WTC11 (cell line): ENCODE measurements at regions not wholly inside any gene's neighbourhood (a gene's known extent, or its start where the extent isn't known, plus 50 kb on each side); places are given as distances from the start of the nearest gene placed in this dataset.

Source experiments
- ATAC-seq: fragments of 200-7000 bp; cut with Tn5 transposase; 2 replicates; pipeline ENCODE4 v1.10.0; 2021; ENCODE audit warnings: mild to moderate bottlenecking, moderate library complexity
- CTCF ChIA-PET: fragments of 300-600 bp; sonication (Branson Sonifier 250); formaldehyde crosslinking; loops from one replicate; lab custom pipeline; 2021; ENCODE audit warnings: antibody characterized with exemption; lab: Charles Lee
- POLR2A ChIA-PET: fragments of 350-600 bp; sonication (Branson Sonifier 250); formaldehyde crosslinking; loops from one replicate; lab custom pipeline; 2021; ENCODE audit warnings: antibody characterized with exemption; lab: Charles Lee
- DNase-seq: peaks from one replicate; pipeline ENCODE4 v3.0.0; 2021; ENCODE audit warnings: low spot score
- H3K27ac Mint-ChIP-seq: 2 replicates; pipeline ENCODE4 v1.8.0; 2021; ENCODE audit warnings: mixed read lengths
- H3K27me3 Mint-ChIP-seq: 2 replicates; pipeline ENCODE4 v1.8.0; 2021; ENCODE audit warnings: low read depth, mild to moderate bottlenecking, moderate library complexity, mixed read lengths
- H3K36me3 Mint-ChIP-seq: 2 replicates; pipeline ENCODE4 v1.8.0; 2021; ENCODE audit warnings: mixed read lengths
- H3K4me1 Mint-ChIP-seq: 2 replicates; pipeline ENCODE4 v1.8.0; 2022; ENCODE audit warnings: mixed read lengths
- H3K4me3 Mint-ChIP-seq: 2 replicates; pipeline ENCODE4 v1.8.0; 2021; ENCODE audit warnings: mild to moderate bottlenecking, moderate library complexity, mixed read lengths
- H3K9me3 Mint-ChIP-seq: 2 replicates; pipeline ENCODE4 v1.8.0; 2021; ENCODE audit warnings: mixed read lengths
- ATF1 ChIP-seq: sonication (generic); formaldehyde crosslinking; IDR thresholded peaks from 2 replicates; pipeline ENCODE4 v1.8.1; 2023; ENCODE audit warnings: mild to moderate bottlenecking, moderate library complexity, missing genetic modification reagents
- EMX1 ChIP-seq: fragments of 250-450 bp; sonication (Bioruptor Pico); IDR thresholded peaks from 2 replicates; pipeline ENCODE4 v1.8.0; 2021; ENCODE audit warnings: mild to moderate bottlenecking
- FOXK1 ChIP-seq: sonication (generic); formaldehyde crosslinking; IDR thresholded peaks from 2 replicates; pipeline ENCODE4 v1.8.0; 2022; ENCODE audit warnings: mild to moderate bottlenecking, moderate library complexity, missing genetic modification reagents
- FOXP1 ChIP-seq: sonication (generic); formaldehyde crosslinking; IDR thresholded peaks from 2 replicates; pipeline ENCODE4 v1.8.0; 2022; ENCODE audit warnings: missing genetic modification reagents, mild to moderate bottlenecking, moderate library complexity, borderline replicate concordance
- JAZF1 ChIP-seq: fragments of 250-450 bp; sonication (Bioruptor Pico); IDR thresholded peaks from 2 replicates; pipeline ENCODE4 v1.9.0; 2021; ENCODE audit warnings: moderate library complexity, mild to moderate bottlenecking, inconsistent platforms
- JUN ChIP-seq: sonication (generic); formaldehyde crosslinking; IDR thresholded peaks from 2 replicates; pipeline ENCODE4 v1.8.0; 2023; ENCODE audit warnings: mild to moderate bottlenecking, missing genetic modification reagents
- MYBL2 ChIP-seq: sonication (generic); formaldehyde crosslinking; IDR thresholded peaks from 2 replicates; pipeline ENCODE4 v1.8.1; 2023; ENCODE audit warnings: mild to moderate bottlenecking, moderate library complexity, missing genetic modification reagents
- NFE2L1 ChIP-seq: sonication (generic); formaldehyde crosslinking; IDR thresholded peaks from 2 replicates; pipeline ENCODE4 v1.8.1; 2023; ENCODE audit warnings: missing genetic modification reagents
- TCF7 ChIP-seq: sonication (generic); formaldehyde crosslinking; IDR thresholded peaks from 2 replicates; pipeline ENCODE4 v1.8.0; 2022; ENCODE audit warnings: mild to moderate bottlenecking, low read depth, missing genetic modification reagents, moderate library complexity
- ZBTB21 ChIP-seq: sonication (generic); formaldehyde crosslinking; IDR thresholded peaks from 2 replicates; pipeline ENCODE4 v1.8.1; 2023; ENCODE audit warnings: mild to moderate bottlenecking, missing genetic modification reagents, borderline replicate concordance
- ZNF138 ChIP-seq: sonication (generic); formaldehyde crosslinking; conservative IDR thresholded peaks from 2 replicates; pipeline ENCODE4 v1.8.1; 2022; ENCODE audit warnings: mild to moderate bottlenecking, moderate library complexity, missing genetic modification reagents
- ZNF317 ChIP-seq: sonication (generic); formaldehyde crosslinking; IDR thresholded peaks from 2 replicates; pipeline ENCODE4 v1.8.1; 2023; ENCODE audit warnings: low read depth, mild to moderate bottlenecking, moderate library complexity, missing genetic modification reagents, borderline replicate concordance
- ZNF396 ChIP-seq: fragments of 250-450 bp; sonication (Bioruptor Pico); IDR thresholded peaks from 2 replicates; pipeline ENCODE4 v1.8.0; 2021; ENCODE audit warnings: mild to moderate bottlenecking, moderate library complexity, borderline replicate concordance
- TF ChIP-seq, protein P1 (sequence below): sonication (generic); formaldehyde crosslinking; IDR thresholded peaks from 2 replicates; pipeline ENCODE4 v1.8.1; 2023; ENCODE audit warnings: mild to moderate bottlenecking, missing genetic modification reagents
- TF ChIP-seq, protein P2 (sequence below): fragments of 250-450 bp; sonication (Bioruptor Pico); IDR thresholded peaks from 2 replicates; pipeline ENCODE4 v1.9.0; 2021; ENCODE audit warnings: mild to moderate bottlenecking, borderline replicate concordance
- TF ChIP-seq, protein P3 (sequence below): fragments of 250-450 bp; sonication (Bioruptor Pico); IDR thresholded peaks from 2 replicates; pipeline ENCODE4 v1.9.0; 2021; ENCODE audit warnings: mild to moderate bottlenecking
- TF ChIP-seq, protein P4 (sequence below): sonication (generic); formaldehyde crosslinking; IDR thresholded peaks from 2 replicates; pipeline ENCODE4 v1.8.0; 2022; ENCODE audit warnings: mild to moderate bottlenecking, missing genetic modification reagents
- TF ChIP-seq, protein P5 (sequence below): fragments of 250-450 bp; sonication (Bioruptor Pico); IDR thresholded peaks from 2 replicates; pipeline ENCODE4 v1.9.0; 2021; ENCODE audit warnings: moderate library complexity, mild to moderate bottlenecking, inconsistent platforms, borderline replicate concordance

DNA sequence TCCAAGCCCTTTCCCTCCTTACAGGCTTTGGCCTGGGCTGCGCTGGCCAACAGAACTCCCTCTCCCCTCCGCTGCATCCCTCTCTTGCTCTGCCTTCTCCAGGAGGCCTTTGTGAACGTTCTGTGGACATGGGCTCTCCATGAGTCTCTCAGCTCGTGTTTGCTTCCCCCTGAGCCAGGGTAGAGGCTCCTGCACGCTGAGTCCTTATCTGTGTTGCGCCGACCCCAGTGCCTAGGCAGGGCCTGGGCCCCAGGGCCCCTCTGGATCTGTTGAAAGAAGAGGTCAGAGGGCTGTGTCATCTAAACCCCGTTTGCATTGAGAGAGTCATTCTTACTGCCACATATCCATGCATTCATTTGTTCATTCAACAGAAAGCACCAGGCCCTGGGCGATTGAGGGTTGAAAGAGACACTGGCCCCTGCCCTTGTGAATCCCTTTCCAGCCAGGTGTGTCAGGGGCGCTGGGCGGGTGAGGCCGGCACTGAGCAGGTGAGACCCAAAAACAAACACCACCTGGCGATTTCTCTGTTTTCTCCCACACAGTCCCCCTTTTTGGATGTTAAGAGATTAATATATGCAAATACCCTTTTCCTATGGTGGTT, 111.2 kb upstream of the IER5L start (continued):
- TF ChIP-seq, protein P1, sequence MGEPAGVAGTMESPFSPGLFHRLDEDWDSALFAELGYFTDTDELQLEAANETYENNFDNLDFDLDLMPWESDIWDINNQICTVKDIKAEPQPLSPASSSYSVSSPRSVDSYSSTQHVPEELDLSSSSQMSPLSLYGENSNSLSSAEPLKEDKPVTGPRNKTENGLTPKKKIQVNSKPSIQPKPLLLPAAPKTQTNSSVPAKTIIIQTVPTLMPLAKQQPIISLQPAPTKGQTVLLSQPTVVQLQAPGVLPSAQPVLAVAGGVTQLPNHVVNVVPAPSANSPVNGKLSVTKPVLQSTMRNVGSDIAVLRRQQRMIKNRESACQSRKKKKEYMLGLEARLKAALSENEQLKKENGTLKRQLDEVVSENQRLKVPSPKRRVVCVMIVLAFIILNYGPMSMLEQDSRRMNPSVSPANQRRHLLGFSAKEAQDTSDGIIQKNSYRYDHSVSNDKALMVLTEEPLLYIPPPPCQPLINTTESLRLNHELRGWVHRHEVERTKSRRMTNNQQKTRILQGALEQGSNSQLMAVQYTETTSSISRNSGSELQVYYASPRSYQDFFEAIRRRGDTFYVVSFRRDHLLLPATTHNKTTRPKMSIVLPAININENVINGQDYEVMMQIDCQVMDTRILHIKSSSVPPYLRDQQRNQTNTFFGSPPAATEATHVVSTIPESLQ = no peak
- TF ChIP-seq JAZF1 (CRISPR knock-in tag) = no peak
- no peak for TF ChIP-seq ZBTB21 (CRISPR knock-in tag)
- no peak for TF ChIP-seq JUN (CRISPR knock-in tag)
- TF ChIP-seq MYBL2 (CRISPR knock-in tag) = no peak
- no peak for TF ChIP-seq NFE2L1 (CRISPR knock-in tag)
- no peak for TF ChIP-seq EMX1 (CRISPR knock-in tag)
- TF ChIP-seq, all 79 proteins: peak for 0

DNA sequence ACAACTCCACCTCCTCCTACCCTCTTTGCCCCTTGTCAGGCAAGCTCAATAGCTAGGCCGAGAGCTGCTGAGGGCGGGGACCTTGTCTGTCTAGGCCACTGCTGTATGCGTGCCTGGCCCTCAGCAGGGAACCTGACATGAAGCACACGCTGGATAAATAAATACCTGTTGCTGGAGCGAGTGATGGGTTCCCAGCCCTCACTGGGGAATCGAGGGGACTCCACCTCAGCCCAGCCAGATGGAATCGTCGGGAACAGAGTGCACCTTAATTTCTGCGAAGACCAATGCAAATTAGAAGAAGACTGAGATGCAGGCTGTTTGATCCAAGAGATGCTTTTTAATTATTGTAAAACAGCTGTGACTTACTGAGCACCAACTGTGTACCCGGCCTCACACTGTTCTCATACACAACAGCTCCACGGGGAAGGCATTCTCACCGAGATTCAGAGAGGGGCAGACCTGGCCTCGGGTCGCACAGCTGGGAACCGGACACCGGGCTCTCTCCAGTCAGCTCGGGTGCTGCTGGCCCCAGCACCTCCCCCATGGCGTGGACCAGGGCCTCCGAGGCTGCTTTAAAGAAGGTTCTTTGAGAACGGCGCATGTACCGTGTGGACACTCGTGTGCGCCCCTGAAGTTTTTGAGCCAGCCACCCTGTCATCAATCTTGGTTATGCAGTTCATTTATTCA, 109.7 kb upstream of the IER5L start:
- TF ChIP-seq, protein P2, sequence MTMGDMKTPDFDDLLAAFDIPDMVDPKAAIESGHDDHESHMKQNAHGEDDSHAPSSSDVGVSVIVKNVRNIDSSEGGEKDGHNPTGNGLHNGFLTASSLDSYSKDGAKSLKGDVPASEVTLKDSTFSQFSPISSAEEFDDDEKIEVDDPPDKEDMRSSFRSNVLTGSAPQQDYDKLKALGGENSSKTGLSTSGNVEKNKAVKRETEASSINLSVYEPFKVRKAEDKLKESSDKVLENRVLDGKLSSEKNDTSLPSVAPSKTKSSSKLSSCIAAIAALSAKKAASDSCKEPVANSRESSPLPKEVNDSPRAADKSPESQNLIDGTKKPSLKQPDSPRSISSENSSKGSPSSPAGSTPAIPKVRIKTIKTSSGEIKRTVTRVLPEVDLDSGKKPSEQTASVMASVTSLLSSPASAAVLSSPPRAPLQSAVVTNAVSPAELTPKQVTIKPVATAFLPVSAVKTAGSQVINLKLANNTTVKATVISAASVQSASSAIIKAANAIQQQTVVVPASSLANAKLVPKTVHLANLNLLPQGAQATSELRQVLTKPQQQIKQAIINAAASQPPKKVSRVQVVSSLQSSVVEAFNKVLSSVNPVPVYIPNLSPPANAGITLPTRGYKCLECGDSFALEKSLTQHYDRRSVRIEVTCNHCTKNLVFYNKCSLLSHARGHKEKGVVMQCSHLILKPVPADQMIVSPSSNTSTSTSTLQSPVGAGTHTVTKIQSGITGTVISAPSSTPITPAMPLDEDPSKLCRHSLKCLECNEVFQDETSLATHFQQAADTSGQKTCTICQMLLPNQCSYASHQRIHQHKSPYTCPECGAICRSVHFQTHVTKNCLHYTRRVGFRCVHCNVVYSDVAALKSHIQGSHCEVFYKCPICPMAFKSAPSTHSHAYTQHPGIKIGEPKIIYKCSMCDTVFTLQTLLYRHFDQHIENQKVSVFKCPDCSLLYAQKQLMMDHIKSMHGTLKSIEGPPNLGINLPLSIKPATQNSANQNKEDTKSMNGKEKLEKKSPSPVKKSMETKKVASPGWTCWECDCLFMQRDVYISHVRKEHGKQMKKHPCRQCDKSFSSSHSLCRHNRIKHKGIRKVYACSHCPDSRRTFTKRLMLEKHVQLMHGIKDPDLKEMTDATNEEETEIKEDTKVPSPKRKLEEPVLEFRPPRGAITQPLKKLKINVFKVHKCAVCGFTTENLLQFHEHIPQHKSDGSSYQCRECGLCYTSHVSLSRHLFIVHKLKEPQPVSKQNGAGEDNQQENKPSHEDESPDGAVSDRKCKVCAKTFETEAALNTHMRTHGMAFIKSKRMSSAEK = no peak
- TF ChIP-seq ATF1 (CRISPR knock-in tag) (no peak), ZNF396 (no peak), MYBL2 (CRISPR knock-in tag) (no peak), FOXK1 (CRISPR knock-in tag) (no peak), FOXP1 (CRISPR knock-in tag) (no peak), TCF7 (CRISPR knock-in tag) (no peak), ZNF317 (no peak), JUN (CRISPR knock-in tag) (no peak), ZNF138 (no peak)
- TF ChIP-seq, protein P3, sequence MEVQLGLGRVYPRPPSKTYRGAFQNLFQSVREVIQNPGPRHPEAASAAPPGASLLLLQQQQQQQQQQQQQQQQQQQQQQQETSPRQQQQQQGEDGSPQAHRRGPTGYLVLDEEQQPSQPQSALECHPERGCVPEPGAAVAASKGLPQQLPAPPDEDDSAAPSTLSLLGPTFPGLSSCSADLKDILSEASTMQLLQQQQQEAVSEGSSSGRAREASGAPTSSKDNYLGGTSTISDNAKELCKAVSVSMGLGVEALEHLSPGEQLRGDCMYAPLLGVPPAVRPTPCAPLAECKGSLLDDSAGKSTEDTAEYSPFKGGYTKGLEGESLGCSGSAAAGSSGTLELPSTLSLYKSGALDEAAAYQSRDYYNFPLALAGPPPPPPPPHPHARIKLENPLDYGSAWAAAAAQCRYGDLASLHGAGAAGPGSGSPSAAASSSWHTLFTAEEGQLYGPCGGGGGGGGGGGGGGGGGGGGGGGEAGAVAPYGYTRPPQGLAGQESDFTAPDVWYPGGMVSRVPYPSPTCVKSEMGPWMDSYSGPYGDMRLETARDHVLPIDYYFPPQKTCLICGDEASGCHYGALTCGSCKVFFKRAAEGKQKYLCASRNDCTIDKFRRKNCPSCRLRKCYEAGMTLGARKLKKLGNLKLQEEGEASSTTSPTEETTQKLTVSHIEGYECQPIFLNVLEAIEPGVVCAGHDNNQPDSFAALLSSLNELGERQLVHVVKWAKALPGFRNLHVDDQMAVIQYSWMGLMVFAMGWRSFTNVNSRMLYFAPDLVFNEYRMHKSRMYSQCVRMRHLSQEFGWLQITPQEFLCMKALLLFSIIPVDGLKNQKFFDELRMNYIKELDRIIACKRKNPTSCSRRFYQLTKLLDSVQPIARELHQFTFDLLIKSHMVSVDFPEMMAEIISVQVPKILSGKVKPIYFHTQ = no peak
- TF ChIP-seq, protein P4, sequence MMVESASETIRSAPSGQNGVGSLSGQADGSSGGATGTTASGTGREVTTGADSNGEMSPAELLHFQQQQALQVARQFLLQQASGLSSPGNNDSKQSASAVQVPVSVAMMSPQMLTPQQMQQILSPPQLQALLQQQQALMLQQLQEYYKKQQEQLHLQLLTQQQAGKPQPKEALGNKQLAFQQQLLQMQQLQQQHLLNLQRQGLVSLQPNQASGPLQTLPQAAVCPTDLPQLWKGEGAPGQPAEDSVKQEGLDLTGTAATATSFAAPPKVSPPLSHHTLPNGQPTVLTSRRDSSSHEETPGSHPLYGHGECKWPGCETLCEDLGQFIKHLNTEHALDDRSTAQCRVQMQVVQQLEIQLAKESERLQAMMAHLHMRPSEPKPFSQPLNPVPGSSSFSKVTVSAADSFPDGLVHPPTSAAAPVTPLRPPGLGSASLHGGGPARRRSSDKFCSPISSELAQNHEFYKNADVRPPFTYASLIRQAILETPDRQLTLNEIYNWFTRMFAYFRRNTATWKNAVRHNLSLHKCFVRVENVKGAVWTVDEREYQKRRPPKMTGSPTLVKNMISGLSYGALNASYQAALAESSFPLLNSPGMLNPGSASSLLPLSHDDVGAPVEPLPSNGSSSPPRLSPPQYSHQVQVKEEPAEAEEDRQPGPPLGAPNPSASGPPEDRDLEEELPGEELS = no peak
- TF ChIP-seq, protein P5, sequence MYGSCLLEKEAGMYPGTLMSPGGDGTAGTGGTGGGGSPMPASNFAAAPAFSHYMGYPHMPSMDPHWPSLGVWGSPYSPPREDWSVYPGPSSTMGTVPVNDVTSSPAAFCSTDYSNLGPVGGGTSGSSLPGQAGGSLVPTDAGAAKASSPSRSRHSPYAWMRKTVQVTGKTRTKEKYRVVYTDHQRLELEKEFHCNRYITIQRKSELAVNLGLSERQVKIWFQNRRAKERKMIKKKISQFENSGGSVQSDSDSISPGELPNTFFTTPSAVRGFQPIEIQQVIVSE (CRISPR knock-in tag) = no peak
- peaks cover 22% of the 10 kb centered on the region for H3K4me1 Mint-ChIP-seq
- no peak overlapping the region for H3K4me3 Mint-ChIP-seq
- no peak overlapping the region for H3K27ac Mint-ChIP-seq
- H3K36me3 Mint-ChIP-seq = no peaks in the 10 kb centered on the region
- H3K27me3 Mint-ChIP-seq = no peaks in the 10 kb centered on the region
- H3K9me3 Mint-ChIP-seq = no peaks in the 10 kb centered on the region
- POLR2A ChIA-PET = no interaction called here
- CTCF ChIA-PET = interaction anchor here (0.9 to 1.6 kb wide), 3 partner anchors 105 to 337 kb away, joined by 3 to 5 read pairs (median 3); partner anchors contain the start of gene NTMT1
- no peak for DNase-seq
- no peak for ATAC-seq
